GM15510 (cell line): ENCODE measurements at regions not wholly inside any gene's neighbourhood (a gene's known extent, or its start where the extent isn't known, plus 50 kb on each side); places are given as distances from the start of the nearest gene placed in this dataset.

ENCODE experiments used
- POLR2A ChIP-seq: IDR thresholded peaks from 3 replicates; pipeline ENCODE4 v1.6.1; 2011; ENCODE audit warnings: borderline replicate concordance; ENCODE audit not compliant: insufficient read length; ENCODE audit errors: extremely low read depth

GRCh38 chr11:35046681-35047080 is 92.3 kb upstream of the CD44 start:
- no peak for TF ChIP-seq POLR2A

DNA sequence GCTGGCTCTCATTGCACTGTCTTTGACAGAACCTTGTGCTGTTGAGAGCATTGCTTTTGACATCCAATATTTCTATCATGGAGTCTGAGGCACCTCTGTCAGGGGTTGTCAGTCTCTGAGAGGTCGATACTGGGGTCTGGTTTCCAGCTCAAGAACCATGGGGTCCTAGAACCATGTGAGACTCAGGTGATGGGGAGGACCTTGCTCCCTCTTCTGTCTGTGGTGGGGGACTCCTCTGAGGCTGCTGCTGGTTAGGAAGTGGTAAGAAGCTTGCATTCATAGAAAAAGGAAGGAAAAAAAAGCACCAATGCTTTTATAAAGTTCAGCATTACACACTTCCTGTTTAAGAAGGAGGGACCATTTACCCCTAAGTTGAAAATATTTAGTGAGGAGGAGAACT is 91.8 kb upstream of the CD44 start:
- TF ChIP-seq POLR2A, result no peak

- TF ChIP-seq POLR2A, result no peak
Observed at GRCh38 chr11:35047769-35048168, 91.2 kb upstream of the CD44 start.

DNA sequence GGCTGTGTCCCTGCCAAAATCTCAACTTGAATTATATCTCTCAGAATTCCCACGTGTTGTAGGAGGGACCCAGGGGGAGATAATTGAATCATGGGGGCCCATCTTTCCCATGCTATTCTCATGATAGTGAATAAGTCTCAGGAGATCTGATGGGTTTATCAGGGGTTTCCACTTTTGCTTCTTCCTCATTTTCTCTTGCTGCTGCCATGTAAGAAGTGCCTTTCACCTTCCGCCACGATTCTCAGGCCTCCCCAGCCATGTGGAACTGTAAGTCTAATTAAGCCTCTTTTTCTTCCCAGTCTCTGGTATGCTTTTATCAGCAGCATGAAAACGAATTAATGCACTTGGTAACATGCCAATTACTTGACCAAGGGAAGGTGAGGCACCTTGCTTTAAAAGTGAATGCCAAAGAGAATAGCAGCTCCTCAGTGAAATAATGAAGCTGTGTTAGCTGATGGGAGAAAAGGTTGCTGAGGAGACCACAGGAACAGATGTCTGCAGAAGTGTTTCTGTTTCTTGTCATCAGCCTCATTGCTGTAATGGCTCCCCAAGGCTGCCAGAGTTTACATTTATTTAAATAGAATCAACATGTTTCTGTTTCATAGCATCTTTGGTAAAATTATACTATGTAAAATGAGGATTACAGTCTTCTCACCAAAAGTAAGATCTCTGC is 89.0 kb upstream of the CD44 start:
- no peak for TF ChIP-seq POLR2A

- TF ChIP-seq POLR2A, result no peak
Observed at GRCh38 chr11:35050541-35050995, 88.4 kb upstream of the CD44 start.

DNA sequence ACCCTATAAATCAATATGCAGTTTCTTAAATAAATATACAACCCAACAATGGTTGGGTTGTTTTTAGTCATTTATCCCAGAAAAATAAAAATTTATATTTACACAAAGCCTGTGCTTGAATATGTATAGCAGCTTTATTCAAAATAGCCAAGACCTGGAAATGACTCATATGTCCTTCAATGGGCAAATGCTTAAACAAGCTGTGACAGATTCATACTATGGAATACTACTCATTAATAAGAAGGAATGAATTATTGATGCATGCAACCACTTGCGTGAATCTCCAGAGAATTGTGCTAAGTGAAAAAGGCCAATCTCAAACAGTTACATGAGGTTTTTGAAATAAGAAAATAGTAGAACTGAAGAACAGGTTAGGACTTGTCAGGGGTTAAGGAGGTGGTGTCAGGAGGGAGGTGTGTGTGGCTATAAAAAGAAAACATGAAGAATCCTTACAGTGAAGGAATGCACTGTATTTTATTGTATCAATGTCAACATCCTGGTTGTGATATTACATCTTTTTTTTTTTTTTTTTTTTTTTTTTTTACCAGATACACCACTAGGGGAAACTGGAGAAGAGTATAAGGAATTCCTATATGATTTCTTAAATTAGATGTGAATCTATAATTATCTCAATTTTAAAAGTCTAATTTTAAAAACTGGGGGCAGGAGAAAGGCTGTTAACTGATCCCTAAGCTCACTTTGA is 82.4 kb upstream of the CD44 start:
- no peak for TF ChIP-seq POLR2A

DNA sequence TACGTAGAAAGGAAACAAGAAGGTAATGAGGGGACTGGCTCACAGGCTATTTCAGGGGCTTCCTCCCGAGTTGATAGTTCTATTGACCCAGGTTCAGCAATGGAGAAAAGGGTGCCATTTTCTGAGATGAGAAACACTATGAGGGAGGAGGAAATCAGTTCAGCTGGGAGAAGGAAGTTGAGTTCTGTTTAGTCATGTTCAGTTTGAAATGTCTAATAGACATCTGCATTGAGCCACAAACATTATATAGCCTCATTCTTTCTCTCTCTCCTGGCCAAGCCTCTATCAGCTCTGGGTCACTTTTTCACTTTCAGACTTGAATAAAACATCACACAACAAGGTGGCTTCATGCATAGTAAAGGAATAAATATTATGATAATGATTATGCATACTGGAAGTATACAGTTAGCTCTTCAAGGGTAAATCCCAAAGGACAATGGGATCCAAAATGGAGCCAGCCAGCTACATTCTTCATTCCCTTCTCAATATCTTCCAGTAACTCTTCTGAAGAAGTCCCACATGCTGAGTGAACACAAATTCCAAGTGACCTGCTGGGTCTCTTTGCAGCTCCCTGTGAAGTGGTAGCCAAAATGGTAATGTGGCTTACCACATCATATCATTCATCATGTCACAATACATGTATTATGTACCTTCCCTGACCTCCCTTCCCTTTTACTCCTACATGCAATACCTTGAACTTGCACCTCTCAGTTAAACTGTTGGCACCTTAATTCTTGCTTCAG is 80.9 kb upstream of the CD44 start:
- no peak for TF ChIP-seq POLR2A

- TF ChIP-seq POLR2A, result no peak
Observed at GRCh38 chr11:35058669-35059434, 80.1 kb upstream of the CD44 start.

DNA sequence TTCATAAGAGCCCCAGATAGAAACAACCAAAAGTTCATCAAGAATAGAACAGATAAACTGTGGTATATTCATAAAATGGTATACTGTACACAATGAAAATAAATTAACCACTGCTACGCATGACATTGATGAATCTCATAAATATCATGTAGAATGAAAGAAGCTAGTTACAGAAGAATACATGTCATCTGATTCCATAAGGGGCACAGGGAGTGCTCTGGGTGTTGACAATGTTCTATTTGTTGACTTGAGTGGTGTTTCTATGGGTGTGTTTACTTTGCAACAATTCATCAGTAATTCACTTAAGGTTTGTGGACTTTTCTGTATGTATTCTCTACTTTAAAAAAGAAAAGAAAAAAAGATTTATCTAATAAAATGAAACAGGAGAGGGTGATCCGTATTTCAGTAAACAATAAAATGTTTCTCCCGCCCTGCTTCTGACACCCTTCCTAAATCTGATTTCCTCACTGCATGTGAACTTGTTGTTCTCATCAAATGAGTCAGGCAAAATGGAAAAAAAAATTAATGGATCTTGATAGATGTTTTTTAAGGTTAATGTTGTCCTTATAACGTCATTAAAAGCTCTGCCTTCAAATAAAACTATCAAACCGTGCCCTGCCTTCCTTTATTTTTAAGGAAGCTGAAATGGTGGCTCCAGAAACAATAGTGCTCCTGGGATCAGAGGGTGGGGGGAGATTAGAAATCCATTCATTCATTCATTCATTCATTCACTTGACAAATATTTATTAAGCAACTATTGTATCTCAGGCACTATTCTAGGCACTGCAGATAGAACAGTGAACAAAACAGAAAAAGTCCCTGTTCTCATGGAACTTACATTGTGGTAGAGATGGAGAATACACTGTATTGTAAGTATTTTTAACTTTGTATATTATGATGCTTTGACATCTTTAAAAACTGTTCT is 77.2 kb upstream of the CD44 start:
- TF ChIP-seq POLR2A, result no peak

- no peak for TF ChIP-seq POLR2A
Observed at GRCh38 chr11:35063488-35063931, 75.5 kb upstream of the CD44 start.

DNA sequence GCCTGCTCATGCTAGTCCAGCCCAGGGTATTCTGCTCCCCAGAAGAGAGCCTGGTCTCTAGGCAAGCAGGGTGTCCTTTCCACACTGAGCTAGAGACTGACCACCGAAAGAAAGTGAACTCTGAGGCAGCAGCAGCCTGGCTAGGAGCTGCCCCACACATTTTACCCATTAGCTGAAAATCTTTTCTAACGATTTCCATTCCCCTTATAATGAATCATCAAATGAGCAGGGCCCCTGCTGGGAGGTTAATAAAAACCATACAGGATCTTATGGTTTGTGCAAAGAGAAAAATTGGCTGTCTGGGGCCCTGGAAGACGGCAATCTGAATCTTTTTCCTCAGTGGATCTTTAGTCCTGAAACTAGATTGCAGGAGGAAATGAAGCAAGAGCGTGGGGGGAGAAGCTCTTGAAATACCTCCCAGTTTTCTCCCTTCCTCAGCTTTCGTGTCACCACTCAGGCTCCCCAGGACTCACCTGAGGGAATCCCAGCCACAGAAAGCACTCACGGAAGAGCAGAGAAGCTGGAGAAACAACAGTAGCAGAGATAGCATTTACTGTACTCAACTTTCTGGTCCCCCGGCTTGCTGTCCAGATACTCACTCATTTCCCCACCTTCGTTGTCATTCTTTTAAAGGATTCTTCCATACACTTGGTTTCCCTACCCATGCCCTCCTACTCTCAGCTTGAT is 74.7 kb upstream of the CD44 start:
- no peak for TF ChIP-seq POLR2A

GRCh38 chr11:35065566-35065965 is 73.4 kb upstream of the CD44 start:
- no peak for TF ChIP-seq POLR2A

DNA sequence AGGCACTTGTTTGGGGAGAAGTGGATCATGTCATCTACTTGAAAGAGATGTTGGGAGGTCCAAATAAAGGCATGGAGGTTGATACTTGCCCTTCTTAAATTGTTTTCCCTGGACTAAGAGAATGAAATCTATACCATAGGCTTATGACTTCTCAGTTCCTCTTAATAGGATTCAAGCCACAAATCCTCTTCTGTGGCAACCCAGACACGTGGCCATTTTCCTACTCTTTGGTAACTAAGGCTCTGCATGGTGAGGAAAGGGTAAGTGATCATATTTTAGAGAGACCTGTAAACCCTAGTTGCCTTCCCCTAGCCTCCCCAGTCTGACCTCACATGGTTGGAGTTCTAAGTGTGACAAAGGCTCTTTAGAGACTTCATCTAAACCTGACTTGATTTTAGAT is 72.9 kb upstream of the CD44 start:
- no peak for TF ChIP-seq POLR2A
